ENCODE measurements at regions not wholly inside any gene's neighbourhood (a gene's known extent, or its start where the extent isn't known, plus 50 kb on each side); places are given as distances from the start of the nearest gene placed in this dataset.

- TF ChIP-seq SMARCC2 (IDR thresholded peaks at IDR 0.05) = no peak
- 0 out of 2 replicates have a peak, but pooled peaks cover 5% of the 10 kb centered on the region for H3K4me1 ChIP-seq (ENCODE audit: insufficient read depth, low read length)
- POLR2A ChIA-PET = no interaction called here
- intact Hi-C loops (cut with micrococcal nuclease; ENCODE audit: unreplicated experiment) = no loop called here
- H3K27me3 ChIP-seq (ENCODE audit: control insufficient read depth in 1 of 2, insufficient read depth in 2 of 2, low read length in 2 of 2) = no peaks in the 10 kb centered on the region
- no peaks in the 10 kb centered on the region for H3K9me3 ChIP-seq (ENCODE audit: low read length)
- no peak overlapping the region for H3K9ac ChIP-seq (ENCODE audit: insufficient read depth, low read depth, low read length)
- FAIRE-seq (no peak), ATAC-seq (no peak), DNase-seq (ENCODE audit: low spot score) (no peak)
- no TSS peak for BruUV-seq (replicated peaks)
- no peaks in the 10 kb centered on the region for H3K79me2 ChIP-seq (ENCODE audit: insufficient read depth, low read length)
- CTCF ChIA-PET (ENCODE audit: low intra/inter-chr PET ratio, low total read pairs) = no interaction called here
- H3K4me3 ChIP-seq (replicated peaks in 1 of 3; ENCODE audit: insufficient read depth in 1 of 3, low read depth in 2 of 3, low read length in 3 of 3) = no peak overlapping the region
- no peaks in the 10 kb centered on the region for H4K20me1 ChIP-seq (ENCODE audit: insufficient read depth, low read length)
- no peak overlapping the region for H2AFZ ChIP-seq (ENCODE audit: low read length)
- in situ Hi-C loops (cut with HindIII; ENCODE audit: extremely low pct_ligation_motif_present, low pct_unique_long_range_greater_than_20kb) = no loop called here
- H3K27ac ChIP-seq (ENCODE audit: extremely low read length, insufficient read depth, low read length) = no peak overlapping the region
- WGBS (ENCODE audit: low lambda C conversion rate) = 74% methylated on average over 2 of the region's 2 CpGs
- no peaks in the 10 kb centered on the region for H3K36me3 ChIP-seq (replicated peaks in 1 of 2; ENCODE audit: control insufficient read depth in 1 of 2, insufficient read depth in 2 of 2, low read length in 2 of 2)
- H3K4me2 ChIP-seq (ENCODE audit: low read depth, low read length) = no peak overlapping the region
Measured at GRCh38 chr12:107435520-107435919, 250.1 kb upstream of the PWP1 start.

- peak; percentile 17; the same call in 1 of the 2 replicates for TF ChIP-seq NFE2L2 (IDR thresholded peaks at IDR 0.05; ENCODE audit: low read length)
- no peak for TF ChIP-seq EED (CRISPR knock-in tag; IDR thresholded peaks at IDR 0.05)
- DNase-seq (ENCODE audit: low spot score) = peak; percentile 21
- H2AFZ ChIP-seq (ENCODE audit: low read length) = no peak overlapping the region
- no peak for FAIRE-seq
- H3K27ac ChIP-seq (ENCODE audit: extremely low read length, insufficient read depth, low read length) = no peak overlapping the region
- no TSS peak for BruUV-seq (replicated peaks)
- no peaks in the 10 kb centered on the region for H3K36me3 ChIP-seq (replicated peaks in 1 of 2; ENCODE audit: control insufficient read depth in 1 of 2, insufficient read depth in 2 of 2, low read length in 2 of 2)
- H3K9ac ChIP-seq (ENCODE audit: insufficient read depth, low read depth, low read length) = no peak overlapping the region
- intact Hi-C loops (cut with micrococcal nuclease; ENCODE audit: unreplicated experiment) (no loop called here), in situ Hi-C loops (cut with HindIII; ENCODE audit: extremely low pct_ligation_motif_present, low pct_unique_long_range_greater_than_20kb) (no loop called here)
- no peaks in the 10 kb centered on the region for H3K27me3 ChIP-seq (ENCODE audit: control insufficient read depth in 1 of 2, insufficient read depth in 2 of 2, low read length in 2 of 2)
- no peak overlapping the region for H3K4me2 ChIP-seq (ENCODE audit: low read depth, low read length)
- no peaks in the 10 kb centered on the region for H3K79me2 ChIP-seq (ENCODE audit: insufficient read depth, low read length)
- CTCF ChIA-PET (ENCODE audit: low intra/inter-chr PET ratio, low total read pairs) = no interaction called here
- H3K4me1 ChIP-seq (ENCODE audit: insufficient read depth, low read length) = 0 out of 2 replicates have a peak, but pooled peaks cover 5% of the 10 kb centered on the region
- 100% methylated on average over 4 of the region's 5 CpGs for WGBS (ENCODE audit: low lambda C conversion rate)
- POLR2A ChIA-PET = no interaction called here
- no peaks in the 10 kb centered on the region for H4K20me1 ChIP-seq (ENCODE audit: insufficient read depth, low read length)
- no peaks in the 10 kb centered on the region for H3K9me3 ChIP-seq (ENCODE audit: low read length)
- H3K4me3 ChIP-seq (replicated peaks in 1 of 3; ENCODE audit: insufficient read depth in 1 of 3, low read depth in 2 of 3, low read length in 3 of 3) = no peak overlapping the region
- no peak for ATAC-seq
Measured at GRCh38 chr12:107436376-107436775, 249.2 kb upstream of the PWP1 start.

- POLR2A ChIA-PET = no interaction called here
Measured at GRCh38 chr12:107436836-107437235, 248.8 kb upstream of the PWP1 start.

More at GRCh38 chr12:107436836-107437235, 248.8 kb upstream of the PWP1 start:
- Histone ChIP-seq H3K79me2 (ENCODE audit: insufficient read depth, low read length) (no peaks in the 10 kb centered on the region), H3K4me3 (replicated peaks in 1 of 3; ENCODE audit: insufficient read depth in 1 of 3, low read depth in 2 of 3, low read length in 3 of 3) (no peak overlapping the region), H3K27me3 (ENCODE audit: control insufficient read depth in 1 of 2, insufficient read depth in 2 of 2, low read length in 2 of 2) (no peaks in the 10 kb centered on the region), H3K4me1 (ENCODE audit: insufficient read depth, low read length) (0 out of 2 replicates have a peak, but pooled peaks cover 5% of the 10 kb centered on the region), H3K27ac (ENCODE audit: extremely low read length, insufficient read depth, low read length) (no peak overlapping the region), H2AFZ (ENCODE audit: low read length) (no peak overlapping the region), H3K9me3 (ENCODE audit: low read length) (no peaks in the 10 kb centered on the region), H3K9ac (ENCODE audit: insufficient read depth, low read depth, low read length) (no peak overlapping the region), H3K4me2 (ENCODE audit: low read depth, low read length) (no peak overlapping the region), H3K36me3 (replicated peaks in 1 of 2; ENCODE audit: control insufficient read depth in 1 of 2, insufficient read depth in 2 of 2, low read length in 2 of 2) (no peaks in the 10 kb centered on the region), H4K20me1 (ENCODE audit: insufficient read depth, low read length) (no peaks in the 10 kb centered on the region)
- ATAC-seq (no peak), FAIRE-seq (no peak), DNase-seq (ENCODE audit: low spot score) (no peak)
- TF ChIP-seq PAF1 (CRISPR knock-in tag; IDR thresholded peaks at IDR 0.05) = no peak
- no peak for TF ChIP-seq ATF2 (CRISPR knock-in tag; IDR thresholded peaks at IDR 0.05)
- no TSS peak for BruUV-seq (replicated peaks)
- in situ Hi-C loops (cut with HindIII; ENCODE audit: extremely low pct_ligation_motif_present, low pct_unique_long_range_greater_than_20kb) = no loop called here
- 48% methylated on average over 4 of the region's 4 CpGs for WGBS (ENCODE audit: low lambda C conversion rate)
- intact Hi-C loops (cut with micrococcal nuclease; ENCODE audit: unreplicated experiment) = no loop called here
- CTCF ChIA-PET (ENCODE audit: low intra/inter-chr PET ratio, low total read pairs) = no interaction called here
